Upper lobe of right lung (tissue), 1 donor: ENCODE measurements at regions not wholly inside any gene's neighbourhood (a gene's known extent, or its start where the extent isn't known, plus 50 kb on each side); places are given as distances from the start of the nearest gene placed in this dataset.

Experiments
- ATAC-seq: fragments of 200-7000 bp; cut with Tn5 transposase; one replicate; pipeline ENCODE4 v1.9.1; 2020; ENCODE audit warnings: mild to moderate bottlenecking, moderate library complexity
- DNase-seq: peaks from one replicate; pipeline ENCODE4 v3.0.0-alpha.2; 2020
- H3K27ac ChIP-seq: fragments of 200-600 bp; one replicate; pipeline ENCODE4 v1.8.0; 2022
- H3K27me3 ChIP-seq: fragments of 200-600 bp; one replicate; pipeline ENCODE4 v1.8.0; 2022; ENCODE audit warnings: mild to moderate bottlenecking
- H3K36me3 ChIP-seq: fragments of 200-600 bp; one replicate; pipeline ENCODE4 v1.8.0; 2022
- H3K4me1 ChIP-seq: fragments of 200-600 bp; one replicate; pipeline ENCODE4 v1.8.0; 2022
- H3K4me3 ChIP-seq: fragments of 200-600 bp; one replicate; pipeline ENCODE4 v1.8.0; 2022; ENCODE audit warnings: mild to moderate bottlenecking
- H3K9me3 ChIP-seq: fragments of 200-600 bp; one replicate; pipeline ENCODE4 v1.8.0; 2022
- CTCF ChIP-seq: fragments of 200-600 bp; IDR thresholded peaks from one replicate; pipeline ENCODE4 v1.8.0; 2022; ENCODE audit warnings: antibody characterized with exemption
- intact Hi-C: fragments of 100-400 bp; cut with DNase I; formaldehyde crosslinking; loops from one replicate; pipeline ENCODE4 v1.11.0; 2022
- donor health status: DM: no; HTN: yes; CAD: no; lungs with severe emphysema.

GRCh38 chr1:188050250-188050649 lies 1221.5 kb downstream of the PLA2G4A start:
- ATAC-seq (no peak), DNase-seq (no peak)
- TF ChIP-seq CTCF = no peak
- intact Hi-C loops = no loop called here
- Histone ChIP-seq H3K27ac (no peak overlapping the region), H3K27me3 (no peaks in the 10 kb centered on the region), H3K4me3 (no peak overlapping the region), H3K4me1 (no peaks in the 10 kb centered on the region), H3K9me3 (no peaks in the 10 kb centered on the region), H3K36me3 (no peaks in the 10 kb centered on the region)

GRCh38 chr1:188056011-188056410 lies 1227.3 kb downstream of the PLA2G4A start:
- ATAC-seq = no peak
- DNase-seq = no peak
- no peaks in the 10 kb centered on the region for H3K9me3 ChIP-seq
- TF ChIP-seq CTCF = no peak
- intact Hi-C loops = no loop called here
- no peak overlapping the region for H3K27ac ChIP-seq
- H3K4me1 ChIP-seq = no peaks in the 10 kb centered on the region
- no peaks in the 10 kb centered on the region for H3K27me3 ChIP-seq
- no peaks in the 10 kb centered on the region for H3K36me3 ChIP-seq
- no peak overlapping the region for H3K4me3 ChIP-seq

DNA sequence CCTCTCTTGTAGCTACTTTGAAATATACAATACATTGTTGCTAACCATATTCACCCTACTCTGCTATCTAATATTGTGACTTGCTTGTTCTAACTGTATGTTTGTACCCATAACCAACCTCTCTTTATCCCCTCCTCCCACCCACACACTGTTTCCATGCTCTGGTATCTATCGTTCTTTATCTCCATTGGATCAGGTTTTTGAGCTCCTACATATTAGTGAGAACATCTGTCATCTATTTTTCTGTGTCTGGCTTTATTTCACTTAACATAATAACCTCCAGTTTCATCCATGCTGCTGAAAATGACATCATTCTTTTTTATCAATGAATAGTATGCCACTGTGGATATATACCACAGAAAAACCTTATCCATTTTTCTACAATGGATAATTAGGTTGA lies 1230.1 kb downstream of the PLA2G4A start:
- H3K36me3 ChIP-seq = no peaks in the 10 kb centered on the region
- intact Hi-C loops = no loop called here
- no peak for TF ChIP-seq CTCF
- H3K4me3 ChIP-seq = no peak overlapping the region
- H3K4me1 ChIP-seq = no peaks in the 10 kb centered on the region
- DNase-seq (no peak), ATAC-seq (no peak)
- H3K27ac ChIP-seq = no peak overlapping the region
- H3K9me3 ChIP-seq = no peaks in the 10 kb centered on the region
- no peaks in the 10 kb centered on the region for H3K27me3 ChIP-seq

DNA sequence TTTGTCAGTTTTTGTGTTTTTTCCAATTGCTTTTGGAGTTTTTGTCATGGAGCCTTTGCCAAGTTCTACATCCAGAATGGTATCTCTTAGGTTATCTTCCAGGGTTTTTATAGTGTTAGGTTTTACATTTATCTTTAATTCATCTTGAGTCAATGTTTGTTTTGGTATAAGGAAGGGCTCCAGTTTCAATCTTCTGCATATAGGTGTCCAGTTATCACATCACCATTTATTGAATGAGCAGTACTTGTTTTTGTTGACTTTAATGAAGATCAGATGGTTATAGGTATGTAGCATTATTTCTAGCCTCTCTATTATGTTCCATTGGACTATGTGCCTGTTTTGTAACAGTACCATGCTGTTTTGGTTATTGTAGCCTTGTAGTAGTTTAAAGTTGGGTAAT lies 1233.1 kb downstream of the PLA2G4A start:
- Histone ChIP-seq H3K4me1 (no peaks in the 10 kb centered on the region), H3K4me3 (no peak overlapping the region), H3K9me3 (no peaks in the 10 kb centered on the region), H3K27me3 (no peaks in the 10 kb centered on the region), H3K27ac (no peak overlapping the region), H3K36me3 (no peaks in the 10 kb centered on the region)
- DNase-seq (no peak), ATAC-seq (no peak)
- no peak for TF ChIP-seq CTCF
- intact Hi-C loops = no loop called here

DNA sequence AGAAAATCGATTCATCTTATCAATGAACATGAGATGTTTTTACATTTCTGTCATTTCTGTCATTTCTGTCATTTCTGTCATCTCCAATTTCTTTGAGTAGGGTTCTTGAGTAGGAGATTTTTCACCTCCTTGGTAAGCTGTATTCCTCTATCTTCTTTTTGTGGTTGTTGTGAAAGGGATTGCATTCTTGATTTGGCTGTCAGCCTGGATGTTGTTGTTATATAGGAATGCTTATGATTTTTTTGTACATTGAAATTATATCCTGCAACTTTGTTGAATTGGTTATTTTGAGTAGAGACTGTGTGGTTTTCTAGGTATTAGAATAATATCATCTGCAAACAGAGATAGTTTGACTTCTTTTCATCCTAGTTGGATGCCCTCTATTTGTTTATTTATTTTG lies 1233.7 kb downstream of the PLA2G4A start:
- Histone ChIP-seq H3K4me3 (no peak overlapping the region), H3K36me3 (no peaks in the 10 kb centered on the region), H3K9me3 (no peaks in the 10 kb centered on the region), H3K27ac (no peak overlapping the region), H3K4me1 (no peaks in the 10 kb centered on the region), H3K27me3 (no peaks in the 10 kb centered on the region)
- no peak for TF ChIP-seq CTCF
- no peak for ATAC-seq
- DNase-seq = no peak
- intact Hi-C loops = no loop called here

DNA sequence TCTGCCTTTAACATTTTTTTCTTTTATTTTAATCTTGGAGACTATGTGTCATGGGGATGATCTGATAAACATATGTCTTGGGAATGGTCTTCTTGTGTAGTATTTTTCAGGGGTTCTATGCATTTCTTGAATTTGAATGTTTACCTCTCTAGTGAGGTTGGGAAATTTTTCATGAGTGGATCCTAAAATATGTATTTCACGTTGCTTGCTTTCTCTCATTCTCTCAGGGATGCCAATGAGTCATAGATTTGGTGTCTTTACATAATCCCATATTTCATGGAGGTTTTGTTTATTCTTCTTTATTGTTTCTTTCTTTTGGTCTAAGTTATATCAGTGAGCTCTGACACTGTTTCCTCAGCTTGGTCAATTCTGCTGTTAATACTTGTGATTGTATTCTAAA lies 1237.2 kb downstream of the PLA2G4A start:
- no peak overlapping the region for H3K27ac ChIP-seq
- no peaks in the 10 kb centered on the region for H3K4me1 ChIP-seq
- intact Hi-C loops = no loop called here
- no peak for TF ChIP-seq CTCF
- ATAC-seq (no peak), DNase-seq (no peak)
- H3K27me3 ChIP-seq = no peaks in the 10 kb centered on the region
- H3K9me3 ChIP-seq = no peaks in the 10 kb centered on the region
- H3K4me3 ChIP-seq = no peak overlapping the region
- no peaks in the 10 kb centered on the region for H3K36me3 ChIP-seq
